Keratinocyte (primary cell): ENCODE measurements at regions not wholly inside any gene's neighbourhood (a gene's known extent, or its start where the extent isn't known, plus 50 kb on each side); places are given as distances from the start of the nearest gene placed in this dataset.

Source experiments
- DNase-seq: peaks from one replicate; pipeline ENCODE4 v3.0.0-alpha.2; 2011; ENCODE audit warnings: low read depth, missing footprints, low spot score
- FAIRE-seq: peaks from 2 replicates; lab custom pipeline; 2011; peaks lifted over from hg19 to GRCh38; lab: Jason Lieb, UNC
- H2AFZ ChIP-seq: 2 replicates; pipeline ENCODE4 v1.6.0; 2012; ENCODE audit warnings: low read length, control low read depth, inconsistent platforms; ENCODE audit not compliant: control insufficient read depth
- H3K27ac ChIP-seq: 2 replicates; pipeline ENCODE4 v1.5.1; 2011; ENCODE audit warnings: low read length; ENCODE audit not compliant: control insufficient read depth, insufficient read depth
- H3K27me3 ChIP-seq: 3 replicates; pipeline ENCODE4 v1.6.0; 2011; ENCODE audit warnings: low read length; ENCODE audit not compliant: control insufficient read depth, insufficient read depth; ENCODE audit errors: extremely low read depth
- H3K36me3 ChIP-seq, 2 experiments: 2 replicates in 1 of 2; 3 replicates in 1 of 2; pipeline ENCODE4 v1.5.1; 2011; ENCODE audit warnings: low read length in 2 of 2, mild to moderate bottlenecking in 1 of 2; ENCODE audit not compliant: control insufficient read depth in 2 of 2, insufficient read depth in 2 of 2; ENCODE audit errors: extremely low read depth in 1 of 2
- H3K4me1 ChIP-seq: 3 replicates; pipeline ENCODE4 v1.5.1; 2011; ENCODE audit warnings: low read length; ENCODE audit not compliant: control insufficient read depth, insufficient read depth; ENCODE audit errors: extremely low read depth
- H3K4me2 ChIP-seq: 3 replicates; pipeline ENCODE4 v1.6.0; 2011; ENCODE audit warnings: low read depth, low read length; ENCODE audit not compliant: control insufficient read depth, insufficient read depth; ENCODE audit errors: extremely low read depth
- H3K4me3 ChIP-seq, 3 experiments: fragments of 200-600 bp in 1 of 3; sonication (generic) in 1 of 3; 2 replicates in 2 of 3; 3 replicates in 1 of 3; pipeline ENCODE4 v1.5.1; 2011 to 2016; ENCODE audit warnings: low read length in 3 of 3, mild to moderate bottlenecking in 3 of 3, control low read depth in 2 of 3, inconsistent platforms in 1 of 3, low read depth in 1 of 3, mixed read lengths in 1 of 3, mixed run types in 1 of 3, moderate library complexity in 1 of 3; ENCODE audit not compliant: control insufficient read depth in 2 of 3, insufficient read depth in 2 of 3; ENCODE audit errors: extremely low read depth in 1 of 3
- H3K79me2 ChIP-seq: 2 replicates; pipeline ENCODE4 v1.6.0; 2012; ENCODE audit warnings: low read length; ENCODE audit not compliant: control insufficient read depth, insufficient read depth
- H3K9ac ChIP-seq: 3 replicates; pipeline ENCODE4 v1.6.0; 2011; ENCODE audit warnings: low read length; ENCODE audit not compliant: control insufficient read depth, insufficient read depth; ENCODE audit errors: extremely low read depth
- H3K9me1 ChIP-seq: 3 replicates; pipeline ENCODE4 v1.6.0; 2011; ENCODE audit warnings: low read length; ENCODE audit not compliant: control insufficient read depth, insufficient read depth; ENCODE audit errors: extremely low read depth
- H3K9me3 ChIP-seq: 2 replicates; pipeline ENCODE4 v1.5.1; 2012; ENCODE audit warnings: low read depth, low read length; ENCODE audit not compliant: control insufficient read depth
- H4K20me1 ChIP-seq: 3 replicates; pipeline ENCODE4 v1.6.0; 2011; ENCODE audit warnings: low read length; ENCODE audit not compliant: control insufficient read depth, insufficient read depth; ENCODE audit errors: extremely low read depth
- CTCF ChIP-seq, 3 experiments: IDR thresholded peaks in 1 of 3; conservative IDR thresholded peaks in 1 of 3; optimal IDR thresholded peaks in 1 of 3; 2 replicates in 2 of 3; 3 replicates in 1 of 3; pipeline versions ENCODE3 to v1.5.1; 2011; ENCODE audit warnings: low read length in 3 of 3, mild to moderate bottlenecking in 3 of 3, moderate library complexity in 2 of 3, control low read depth in 1 of 3, inconsistent platforms in 1 of 3; ENCODE audit not compliant: insufficient read depth in 2 of 3; ENCODE audit errors: extremely low read depth in 1 of 3
- EZH2 ChIP-seq: IDR thresholded peaks from one replicate; pipeline ENCODE4 v1.6.1; 2012; ENCODE audit warnings: inconsistent platforms, mild to moderate bottlenecking, low read length, moderate library complexity
- dilution Hi-C: fragments of 300-500 bp; cut with MboI; formaldehyde crosslinking; loops from one replicate; pipeline ENCODE4 v1.7.0; 2020; ENCODE audit warnings: low sequenced_read_pairs; ENCODE audit not compliant: extremely low pct_ligation_motif_present

- Histone ChIP-seq H3K9me1 (no peaks in the 10 kb centered on the region), H4K20me1 (no peaks in the 10 kb centered on the region), H3K79me2 (no peaks in the 10 kb centered on the region), H3K36me3 (no peaks in the 10 kb centered on the region), H3K27me3 (no peaks in the 10 kb centered on the region), H3K27ac (no peak overlapping the region), H3K9ac (no peak overlapping the region), H3K9me3 (no peaks in the 10 kb centered on the region), H3K4me3 (no peak overlapping the region), H3K4me2 (no peak overlapping the region), H2AFZ (no peak overlapping the region), H3K4me1 (no peaks in the 10 kb centered on the region)
- DNase-seq: no peak
- TF ChIP-seq EZH2 (no peak), CTCF (optimal IDR thresholded peaks at IDR 0.05 in 1 of 3, IDR thresholded peaks at IDR 0.05 in 1 of 3, conservative IDR thresholded peaks at IDR 0.05 in 1 of 3; ENCODE audit: extremely low read depth in 1 of 3, insufficient read depth in 2 of 3, low read length in 3 of 3) (no peak)
- no peak for FAIRE-seq
- dilution Hi-C loops: no loop called here
Observed at GRCh38 chr4:117823388-117823787, 210.9 kb upstream of the NDST3 start.

GRCh38 chr4:117825600-117825999 is 208.7 kb upstream of the NDST3 start:
- H3K27ac ChIP-seq: no peak overlapping the region
- H2AFZ ChIP-seq: no peak overlapping the region
- no peaks in the 10 kb centered on the region for H3K27me3 ChIP-seq
- H3K36me3 ChIP-seq: no peaks in the 10 kb centered on the region
- H3K9me3 ChIP-seq: no peaks in the 10 kb centered on the region
- H3K4me3 ChIP-seq: no peak overlapping the region
- no peaks in the 10 kb centered on the region for H3K79me2 ChIP-seq
- dilution Hi-C loops: no loop called here
- H3K9ac ChIP-seq: no peak overlapping the region
- no peaks in the 10 kb centered on the region for H4K20me1 ChIP-seq
- no peak for FAIRE-seq
- no peak overlapping the region for H3K4me2 ChIP-seq
- no peak for DNase-seq
- H3K4me1 ChIP-seq: no peaks in the 10 kb centered on the region
- no peaks in the 10 kb centered on the region for H3K9me1 ChIP-seq
- TF ChIP-seq CTCF (optimal IDR thresholded peaks at IDR 0.05 in 1 of 3, IDR thresholded peaks at IDR 0.05 in 1 of 3, conservative IDR thresholded peaks at IDR 0.05 in 1 of 3; ENCODE audit: extremely low read depth in 1 of 3, insufficient read depth in 2 of 3, low read length in 3 of 3) (no peak), EZH2 (no peak)
